Neural cell (in vitro differentiated cells): ENCODE measurements at regions not wholly inside any gene's neighbourhood (a gene's known extent, or its start where the extent isn't known, plus 50 kb on each side); places are given as distances from the start of the nearest gene placed in this dataset.

Experiments used
- H2AFZ ChIP-seq: fragments of 200-600, 300-800 bp; sonication (generic), shearing (Covaris generic); 2 replicates; pipeline ENCODE4 v1.6.0; 2014; ENCODE audit warnings: low read depth, mild to moderate bottlenecking, antibody characterized with exemption, low read length, moderate library complexity
- H3F3A ChIP-seq: fragments of 200-600 bp; shearing (Covaris generic); 2 replicates; pipeline ENCODE4 v1.6.1; 2016; ENCODE audit warnings: mild to moderate bottlenecking, moderate library complexity, mixed read lengths, antibody characterized with exemption, low read length; ENCODE audit not compliant: insufficient read depth, poor library complexity, severe bottlenecking
- H3K27ac ChIP-seq: fragments of 200-600, 300-800 bp; sonication (generic), shearing (Covaris generic); 2 replicates; pipeline ENCODE4 v1.5.1; 2014; ENCODE audit warnings: mild to moderate bottlenecking, low read length, moderate library complexity
- H3K27me3 ChIP-seq: fragments of 300-800, 200-600 bp; sonication (generic), shearing (Covaris generic); 2 replicates; pipeline ENCODE4 v1.6.0; 2014; ENCODE audit warnings: mild to moderate bottlenecking, low read depth, low read length, moderate library complexity; ENCODE audit not compliant: insufficient read depth
- H3K36me3 ChIP-seq: fragments of 300-800, 200-600 bp; sonication (generic), shearing (Covaris generic); 2 replicates; pipeline ENCODE4 v1.5.1; 2014; ENCODE audit warnings: mild to moderate bottlenecking, antibody characterized with exemption, low read length, moderate library complexity; ENCODE audit not compliant: insufficient read depth
- H3K4me2 ChIP-seq: fragments of 300-800, 200-600 bp; sonication (generic), shearing (Covaris generic); 2 replicates; pipeline ENCODE4 v1.6.0; 2014; ENCODE audit warnings: mild to moderate bottlenecking, low read length
- H3K4me3 ChIP-seq: fragments of 300-800, 200-600 bp; sonication (generic), shearing (Covaris generic); 2 replicates; pipeline ENCODE4 v1.5.1; 2014; ENCODE audit warnings: mild to moderate bottlenecking, low read length, moderate library complexity
- H3K79me2 ChIP-seq: fragments of 200-600 bp; shearing (Covaris generic); replicated peaks from 2 replicates; pipeline ENCODE4 v1.6.0; 2014; ENCODE audit warnings: mild to moderate bottlenecking, low read length, moderate library complexity; ENCODE audit not compliant: insufficient read depth
- H3K9ac ChIP-seq: fragments of 300-800, 200-600 bp; sonication (generic), shearing (Covaris generic); 2 replicates; pipeline ENCODE4 v1.6.1; 2016; ENCODE audit warnings: mild to moderate bottlenecking, low read length, mixed read lengths
- H3K9me2 ChIP-seq: fragments of 200-600 bp; shearing (Covaris generic); 2 replicates; pipeline ENCODE4 v1.6.1; 2016; ENCODE audit warnings: mild to moderate bottlenecking, low read length, mixed read lengths; ENCODE audit not compliant: insufficient read depth
- H3K9me3 ChIP-seq: fragments of 200-600, 300-800 bp; sonication (generic), shearing (Covaris generic); 2 replicates; pipeline ENCODE4 v1.6.1; 2016; ENCODE audit warnings: mild to moderate bottlenecking, mixed run types, low read length, moderate library complexity, mixed read lengths
- H4K20me1 ChIP-seq: fragments of 200-600 bp; shearing (Covaris generic); 2 replicates; pipeline ENCODE4 v1.6.1; 2016; ENCODE audit warnings: mild to moderate bottlenecking, mixed run types; ENCODE audit not compliant: insufficient read depth
- EP300 ChIP-seq: fragments of 450-650 bp; conservative IDR thresholded peaks from 2 replicates; pipeline ENCODE4 v1.6.1; 2014; ENCODE audit warnings: antibody characterized with exemption, mild to moderate bottlenecking, moderate library complexity; ENCODE audit not compliant: poor library complexity, severe bottlenecking
- EZH2 ChIP-seq: fragments of 200-600, 300-800 bp; shearing (Covaris generic), sonication (generic); IDR thresholded peaks from 2 replicates; pipeline ENCODE4 v1.6.1; 2014; ENCODE audit warnings: antibody characterized with exemption, low read length, borderline replicate concordance, mild to moderate bottlenecking; ENCODE audit not compliant: insufficient read depth, poor library complexity, severe bottlenecking
- MXI1 ChIP-seq: fragments of 450-650 bp; conservative IDR thresholded peaks from 2 replicates; pipeline ENCODE4 v1.6.1; 2014; ENCODE audit warnings: antibody characterized with exemption, mild to moderate bottlenecking; ENCODE audit not compliant: poor library complexity, severe bottlenecking
- POLR2AphosphoS5 ChIP-seq: IDR thresholded peaks from 2 replicates; pipeline ENCODE4 v1.6.1; 2012
- RAD21 ChIP-seq: fragments of 450-650 bp; conservative IDR thresholded peaks from 2 replicates; pipeline ENCODE4 v1.6.1; 2014; ENCODE audit warnings: antibody characterized with exemption, mild to moderate bottlenecking, moderate library complexity
- SMC3 ChIP-seq: fragments of 450-650 bp; conservative IDR thresholded peaks from 2 replicates; pipeline ENCODE4 v1.6.1; 2014; ENCODE audit warnings: antibody characterized with exemption, mild to moderate bottlenecking, moderate library complexity; ENCODE audit not compliant: poor library complexity
- TAF1 ChIP-seq: IDR thresholded peaks from 2 replicates; pipeline ENCODE4 v1.6.1; 2012; ENCODE audit warnings: low read depth
- TF ChIP-seq, protein P1 (sequence below): IDR thresholded peaks from 2 replicates; pipeline ENCODE4 v1.6.1; 2012; ENCODE audit warnings: borderline replicate concordance
- TF ChIP-seq, protein P2 (sequence below): fragments of 450-650 bp; IDR thresholded peaks from 2 replicates; pipeline ENCODE4 v1.5.1; 2014; ENCODE audit warnings: antibody characterized with exemption, mild to moderate bottlenecking, moderate library complexity; ENCODE audit not compliant: poor library complexity, severe bottlenecking

DNA sequence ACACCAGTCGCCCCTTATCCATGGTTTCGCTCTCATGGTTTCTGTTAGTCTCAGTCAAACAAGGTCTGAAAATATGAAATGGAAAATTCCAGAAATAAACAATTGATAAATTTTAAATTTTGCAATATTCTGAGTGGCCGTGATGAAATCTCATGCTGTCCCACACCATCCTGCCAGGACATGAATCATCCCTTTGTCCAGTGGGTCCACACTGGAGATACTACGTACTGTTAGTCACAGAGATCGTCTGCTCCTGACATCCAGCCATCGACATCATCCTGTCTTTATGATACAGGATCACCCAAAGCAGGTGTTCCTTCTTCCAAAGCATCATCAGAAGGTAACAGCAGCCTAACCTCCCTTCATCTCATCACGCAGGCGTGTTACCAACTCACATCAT, 76.5 kb upstream of the MSX1 start:
- Histone ChIP-seq H3K79me2 (no peaks in the 10 kb centered on the region), H3K4me2 (no peak overlapping the region), H3F3A (no peaks in the 10 kb centered on the region), H3K36me3 (no peaks in the 10 kb centered on the region), H3K27me3 (no peaks in the 10 kb centered on the region), H3K9me3 (no peaks in the 10 kb centered on the region), H3K9me2 (no peaks in the 10 kb centered on the region), H3K27ac (no peak overlapping the region), H4K20me1 (no peaks in the 10 kb centered on the region), H3K4me3 (no peak overlapping the region), H3K9ac (no peak overlapping the region), H2AFZ (no peak overlapping the region)
- TF ChIP-seq, protein P1, sequence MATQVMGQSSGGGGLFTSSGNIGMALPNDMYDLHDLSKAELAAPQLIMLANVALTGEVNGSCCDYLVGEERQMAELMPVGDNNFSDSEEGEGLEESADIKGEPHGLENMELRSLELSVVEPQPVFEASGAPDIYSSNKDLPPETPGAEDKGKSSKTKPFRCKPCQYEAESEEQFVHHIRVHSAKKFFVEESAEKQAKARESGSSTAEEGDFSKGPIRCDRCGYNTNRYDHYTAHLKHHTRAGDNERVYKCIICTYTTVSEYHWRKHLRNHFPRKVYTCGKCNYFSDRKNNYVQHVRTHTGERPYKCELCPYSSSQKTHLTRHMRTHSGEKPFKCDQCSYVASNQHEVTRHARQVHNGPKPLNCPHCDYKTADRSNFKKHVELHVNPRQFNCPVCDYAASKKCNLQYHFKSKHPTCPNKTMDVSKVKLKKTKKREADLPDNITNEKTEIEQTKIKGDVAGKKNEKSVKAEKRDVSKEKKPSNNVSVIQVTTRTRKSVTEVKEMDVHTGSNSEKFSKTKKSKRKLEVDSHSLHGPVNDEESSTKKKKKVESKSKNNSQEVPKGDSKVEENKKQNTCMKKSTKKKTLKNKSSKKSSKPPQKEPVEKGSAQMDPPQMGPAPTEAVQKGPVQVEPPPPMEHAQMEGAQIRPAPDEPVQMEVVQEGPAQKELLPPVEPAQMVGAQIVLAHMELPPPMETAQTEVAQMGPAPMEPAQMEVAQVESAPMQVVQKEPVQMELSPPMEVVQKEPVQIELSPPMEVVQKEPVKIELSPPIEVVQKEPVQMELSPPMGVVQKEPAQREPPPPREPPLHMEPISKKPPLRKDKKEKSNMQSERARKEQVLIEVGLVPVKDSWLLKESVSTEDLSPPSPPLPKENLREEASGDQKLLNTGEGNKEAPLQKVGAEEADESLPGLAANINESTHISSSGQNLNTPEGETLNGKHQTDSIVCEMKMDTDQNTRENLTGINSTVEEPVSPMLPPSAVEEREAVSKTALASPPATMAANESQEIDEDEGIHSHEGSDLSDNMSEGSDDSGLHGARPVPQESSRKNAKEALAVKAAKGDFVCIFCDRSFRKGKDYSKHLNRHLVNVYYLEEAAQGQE: no peak
- no peak for TF ChIP-seq SMC3

DNA sequence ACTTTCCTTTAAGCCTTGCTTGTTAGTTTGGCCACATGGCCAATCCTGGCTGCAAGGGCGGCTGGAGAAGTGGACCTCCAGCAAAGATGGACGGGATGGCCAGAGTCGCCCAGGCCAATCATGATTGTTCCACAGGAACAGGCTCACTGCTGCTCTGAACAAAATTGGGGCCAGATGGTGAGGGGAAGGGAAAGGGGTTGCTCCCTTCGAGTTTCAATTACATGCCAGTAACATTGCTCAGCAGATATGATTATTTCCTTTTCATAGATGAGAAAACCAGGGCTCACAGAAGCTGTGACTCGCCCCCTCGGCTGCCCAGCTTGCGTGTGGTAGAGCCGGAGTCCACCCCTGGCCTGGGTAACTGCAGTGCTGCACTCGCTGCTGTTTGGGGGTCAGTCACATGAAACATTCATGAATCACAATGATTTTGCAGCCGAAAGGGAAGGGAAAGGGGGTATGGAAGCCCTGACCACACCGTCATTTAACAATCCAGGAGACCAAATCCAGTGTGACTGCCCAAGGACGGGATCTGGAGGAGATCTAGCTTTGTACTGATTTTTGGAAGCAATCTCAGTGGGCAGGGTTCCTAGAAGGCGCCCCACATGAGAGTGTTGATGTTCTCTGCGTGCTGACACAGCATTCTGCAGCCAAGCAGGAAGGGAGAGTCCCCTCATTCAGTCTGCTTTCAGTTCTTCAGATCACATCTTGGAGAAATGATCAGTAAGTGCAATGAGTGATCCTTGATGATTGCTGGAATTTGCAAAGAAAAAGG, 77.3 kb upstream of the MSX1 start:
- no peaks in the 10 kb centered on the region for H3K27me3 ChIP-seq
- H3K4me3 ChIP-seq: no peak overlapping the region
- no peak overlapping the region for H3K9ac ChIP-seq
- TF ChIP-seq, protein P2, sequence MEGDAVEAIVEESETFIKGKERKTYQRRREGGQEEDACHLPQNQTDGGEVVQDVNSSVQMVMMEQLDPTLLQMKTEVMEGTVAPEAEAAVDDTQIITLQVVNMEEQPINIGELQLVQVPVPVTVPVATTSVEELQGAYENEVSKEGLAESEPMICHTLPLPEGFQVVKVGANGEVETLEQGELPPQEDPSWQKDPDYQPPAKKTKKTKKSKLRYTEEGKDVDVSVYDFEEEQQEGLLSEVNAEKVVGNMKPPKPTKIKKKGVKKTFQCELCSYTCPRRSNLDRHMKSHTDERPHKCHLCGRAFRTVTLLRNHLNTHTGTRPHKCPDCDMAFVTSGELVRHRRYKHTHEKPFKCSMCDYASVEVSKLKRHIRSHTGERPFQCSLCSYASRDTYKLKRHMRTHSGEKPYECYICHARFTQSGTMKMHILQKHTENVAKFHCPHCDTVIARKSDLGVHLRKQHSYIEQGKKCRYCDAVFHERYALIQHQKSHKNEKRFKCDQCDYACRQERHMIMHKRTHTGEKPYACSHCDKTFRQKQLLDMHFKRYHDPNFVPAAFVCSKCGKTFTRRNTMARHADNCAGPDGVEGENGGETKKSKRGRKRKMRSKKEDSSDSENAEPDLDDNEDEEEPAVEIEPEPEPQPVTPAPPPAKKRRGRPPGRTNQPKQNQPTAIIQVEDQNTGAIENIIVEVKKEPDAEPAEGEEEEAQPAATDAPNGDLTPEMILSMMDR: no peak
- TF ChIP-seq TAF1 (no peak), EP300 (no peak), RAD21 (no peak), EZH2 (no peak), MXI1 (no peak), POLR2AphosphoS5 (no peak), SMC3 (no peak)
- TF ChIP-seq, protein P1: no peak
- H3K9me2 ChIP-seq: no peaks in the 10 kb centered on the region
- H4K20me1 ChIP-seq: no peaks in the 10 kb centered on the region
- no peak overlapping the region for H3K4me2 ChIP-seq
- no peaks in the 10 kb centered on the region for H3K36me3 ChIP-seq
- H3K27ac ChIP-seq: no peak overlapping the region
- H3F3A ChIP-seq: no peaks in the 10 kb centered on the region
- H2AFZ ChIP-seq: no peak overlapping the region
- H3K79me2 ChIP-seq: no peaks in the 10 kb centered on the region
- no peaks in the 10 kb centered on the region for H3K9me3 ChIP-seq
